Osteocyte (in vitro differentiated cells): ENCODE measurements at regions not wholly inside any gene's neighbourhood (a gene's known extent, or its start where the extent isn't known, plus 50 kb on each side); places are given as distances from the start of the nearest gene placed in this dataset.

Source experiments
- DNase-seq: peaks from one replicate; pipeline ENCODE4 v3.0.0; 2021; ENCODE audit warnings: mixed read lengths; ENCODE audit not compliant: unreplicated experiment; ENCODE audit errors: extremely low spot score
- H3K27ac Mint-ChIP-seq: one replicate; pipeline ENCODE4 v1.8.0; 2021; ENCODE audit warnings: mild to moderate bottlenecking, mixed read lengths; ENCODE audit not compliant: unreplicated experiment
- H3K27me3 Mint-ChIP-seq: one replicate; pipeline ENCODE4 v1.8.0; 2021; ENCODE audit warnings: mixed read lengths; ENCODE audit not compliant: unreplicated experiment
- H3K36me3 Mint-ChIP-seq: one replicate; pipeline ENCODE4 v1.8.0; 2021; ENCODE audit warnings: mixed read lengths; ENCODE audit not compliant: unreplicated experiment
- H3K4me1 Mint-ChIP-seq: one replicate; pipeline ENCODE4 v1.8.0; 2021; ENCODE audit warnings: mixed read lengths; ENCODE audit not compliant: unreplicated experiment
- H3K4me3 Mint-ChIP-seq: one replicate; pipeline ENCODE4 v1.8.0; 2021; ENCODE audit warnings: mild to moderate bottlenecking, moderate library complexity, mixed read lengths; ENCODE audit not compliant: unreplicated experiment
- H3K9me3 Mint-ChIP-seq: one replicate; pipeline ENCODE4 v1.8.0; 2021; ENCODE audit warnings: mixed read lengths; ENCODE audit not compliant: unreplicated experiment
- CTCF ChIP-seq: fragments of 200-600 bp; sonication (generic); IDR thresholded peaks from 2 replicates; pipeline ENCODE4 v1.5.0; 2021; ENCODE audit warnings: antibody characterized with exemption, mild to moderate bottlenecking, moderate library complexity

- DNase-seq = no peak
- TF ChIP-seq CTCF = no peak
- H3K27me3 Mint-ChIP-seq = no peaks in the 10 kb centered on the region
These were observed 98.5 kb upstream of the CD53 start for GRCh38 chr1:110774398-110774797.

GRCh38 chr1:110773813-110774212, 99.1 kb upstream of the KCNA3 start:
- Mint-ChIP-seq H3K27ac (no peak overlapping the region), H3K4me1 (no peaks in the 10 kb centered on the region), H3K27me3 (no peaks in the 10 kb centered on the region), H3K9me3 (no peaks in the 10 kb centered on the region), H3K4me3 (no peak overlapping the region), H3K36me3 (no peaks in the 10 kb centered on the region)
- no peak for DNase-seq
- TF ChIP-seq CTCF = no peak

More at GRCh38 chr1:110774398-110774797, 98.5 kb upstream of the CD53 start:
- Mint-ChIP-seq H3K4me1 (no peaks in the 10 kb centered on the region), H3K4me3 (no peak overlapping the region), H3K36me3 (no peaks in the 10 kb centered on the region), H3K27ac (no peak overlapping the region), H3K9me3 (no peaks in the 10 kb centered on the region)

- Mint-ChIP-seq H3K36me3 (no peaks in the 10 kb centered on the region), H3K4me1 (no peaks in the 10 kb centered on the region), H3K9me3 (no peaks in the 10 kb centered on the region), H3K27me3 (no peaks in the 10 kb centered on the region), H3K27ac (no peak overlapping the region), H3K4me3 (no peak overlapping the region)
- no peak for DNase-seq
- TF ChIP-seq CTCF = no peak
These were observed 96.7 kb upstream of the KCNA3 start for GRCh38 chr1:110771245-110772022.

- no peak for TF ChIP-seq CTCF
- DNase-seq = no peak
- no peaks in the 10 kb centered on the region for H3K9me3 Mint-ChIP-seq
- H3K27ac Mint-ChIP-seq = no peak overlapping the region
- no peaks in the 10 kb centered on the region for H3K4me1 Mint-ChIP-seq
- H3K36me3 Mint-ChIP-seq = no peaks in the 10 kb centered on the region
- H3K27me3 Mint-ChIP-seq = no peaks in the 10 kb centered on the region
- no peak overlapping the region for H3K4me3 Mint-ChIP-seq
These were observed 96.1 kb upstream of the KCNA3 start for GRCh38 chr1:110770832-110771231.

GRCh38 chr1:110768605-110769004, 93.9 kb upstream of the KCNA3 start:
- Mint-ChIP-seq H3K27me3 (peaks cover 7% of the 10 kb centered on the region), H3K4me1 (no peaks in the 10 kb centered on the region), H3K27ac (no peak overlapping the region), H3K4me3 (no peak overlapping the region), H3K9me3 (no peaks in the 10 kb centered on the region), H3K36me3 (no peaks in the 10 kb centered on the region)
- TF ChIP-seq CTCF = no peak
- DNase-seq = no peak
